NCI-H82 treated with DMSO at 0.1 percent for 48 hours (cell line): ENCODE measurements at regions not wholly inside any gene's neighbourhood (a gene's known extent, or its start where the extent isn't known, plus 50 kb on each side); places are given as distances from the start of the nearest gene placed in this dataset.

ENCODE experiments used
- DNase-seq: peaks from one replicate; lab custom pipeline; 2025; ENCODE audit not compliant: unreplicated experiment; lab: John Stamatoyannopoulos, UW

DNA sequence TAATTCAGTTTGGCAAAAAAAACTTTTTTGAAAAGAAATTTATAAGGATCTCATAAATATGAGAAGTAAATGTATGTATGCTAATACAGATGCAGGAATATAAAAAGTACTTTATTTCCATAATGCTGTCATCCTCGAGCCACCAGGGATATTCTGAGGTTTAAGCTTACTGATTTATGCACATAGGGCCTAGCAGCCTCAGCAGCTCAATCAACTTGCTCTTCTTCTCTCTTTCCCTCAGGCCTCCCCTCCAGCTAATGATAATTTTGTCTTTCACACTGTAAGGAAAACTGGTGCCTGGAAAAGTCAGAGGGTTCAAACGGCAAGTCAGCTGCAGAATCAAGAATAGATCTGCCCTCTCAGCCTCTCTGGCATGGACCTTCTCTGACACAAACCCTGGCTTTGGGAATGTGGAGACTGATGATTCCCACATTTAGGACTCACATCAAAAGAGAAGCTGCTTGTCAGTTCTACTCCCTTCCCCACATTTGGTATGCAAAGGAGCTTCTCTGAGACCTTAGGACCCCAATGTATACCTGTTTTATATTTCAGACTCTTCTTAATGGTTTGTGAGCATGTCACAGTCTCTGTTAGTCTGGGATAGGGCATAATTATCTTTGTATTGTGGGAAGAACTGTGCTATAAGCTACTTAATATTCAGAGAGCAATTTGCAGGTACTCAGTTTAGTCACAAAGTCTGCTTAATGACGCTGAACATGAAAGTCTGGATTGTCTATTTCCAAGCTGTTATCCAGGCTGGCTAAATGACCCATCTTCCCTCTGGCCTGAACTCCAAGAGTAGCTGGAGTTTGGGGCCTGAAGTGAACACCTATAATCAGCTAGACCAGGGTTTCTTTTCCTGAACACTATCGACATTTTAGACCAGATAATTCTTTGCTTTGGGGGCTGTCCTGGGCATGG is 52.1 kb upstream of the DIPK1A start:
- DNase-seq, result no peak

- DNase-seq, result no peak
Measured at GRCh38 chr1:93014168-93014567, 52.9 kb upstream of the DIPK1A start.

DNA sequence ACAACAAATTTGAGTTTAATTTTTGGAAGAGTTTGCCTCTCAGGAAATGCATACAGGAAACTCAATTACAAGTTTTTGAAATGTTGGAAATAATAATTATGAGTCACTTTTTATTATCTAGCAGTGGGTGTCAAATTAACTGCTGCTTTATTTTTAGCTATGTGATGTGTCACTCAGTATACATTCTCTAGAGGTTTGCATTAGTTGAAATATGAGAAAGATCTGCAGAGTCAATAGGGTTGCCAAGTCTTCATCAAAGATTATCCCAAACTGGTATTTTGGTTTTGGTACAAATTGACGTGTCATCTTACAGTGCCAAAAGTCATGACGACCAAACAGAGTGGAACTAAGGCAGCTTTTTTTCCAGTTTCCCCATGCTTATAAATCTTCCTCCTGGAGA is 54.3 kb upstream of the DIPK1A start:
- no peak for DNase-seq

- no peak for DNase-seq
Measured at GRCh38 chr1:93016171-93016570, 54.9 kb upstream of the DIPK1A start.

- DNase-seq, result peak; percentile 34
Measured at GRCh38 chr1:93021539-93022134, 57.4 kb upstream of the MTF2 start.

- no peak for DNase-seq
Measured at GRCh38 chr1:93022580-93022979, 56.5 kb upstream of the MTF2 start.

- no peak for DNase-seq
Measured at GRCh38 chr1:93023281-93023680, 55.8 kb upstream of the MTF2 start.

DNA sequence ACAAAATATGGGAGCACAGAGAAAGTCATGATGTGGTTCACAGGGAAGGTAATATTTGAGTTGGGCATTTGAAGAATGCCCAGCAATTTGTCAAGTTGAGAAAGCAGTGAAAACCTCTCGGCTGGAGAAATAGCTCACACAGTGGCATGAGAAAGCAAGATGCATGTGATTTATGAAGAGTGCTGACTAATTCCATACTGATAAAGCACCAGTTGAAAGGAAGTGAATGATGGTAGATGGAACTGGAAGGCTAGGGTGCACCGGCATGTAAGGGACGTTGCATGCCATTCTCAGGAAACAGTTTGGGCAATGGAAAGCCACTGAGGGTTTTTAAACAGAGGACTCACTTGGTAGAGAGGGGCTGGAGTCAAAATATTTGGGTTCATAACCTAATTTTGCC is 53.5 kb upstream of the MTF2 start:
- no peak for DNase-seq

DNA sequence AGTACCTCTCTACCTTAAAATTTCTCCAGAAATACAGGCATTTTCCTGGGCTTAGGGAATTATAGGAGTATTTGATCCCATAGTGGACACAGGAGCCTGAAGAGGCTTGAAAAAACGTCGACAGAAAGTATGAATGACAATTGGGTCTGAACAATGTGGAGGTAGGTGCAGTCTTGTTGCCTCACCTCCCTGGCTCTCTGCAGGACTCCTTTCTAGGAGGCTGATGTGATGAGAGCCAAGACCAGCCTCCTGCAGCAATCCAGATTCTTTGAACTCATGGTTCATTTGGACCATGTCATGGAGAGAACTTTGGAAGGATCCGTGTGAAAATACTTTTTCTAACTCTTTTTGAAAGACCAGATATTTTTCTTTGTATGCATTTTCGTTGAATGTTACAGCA is 50.5 kb upstream of the MTF2 start:
- DNase-seq, result no peak
